Embryonic facial prominence (tissue), 1 donor: ENCODE measurements at regions not wholly inside any gene's neighbourhood (a gene's known extent, or its start where the extent isn't known, plus 50 kb on each side); places are given as distances from the start of the nearest gene placed in this dataset.

Source experiments
- DNase-seq: peaks from one replicate; pipeline ENCODE4 v3.0.0-alpha.2; 2016; ENCODE audit errors: extremely low spot score

GRCh38 chr15:94177112-94177511 is 54.2 kb upstream of the MCTP2 start:
- DNase-seq = no peak

- no peak for DNase-seq
Measured at GRCh38 chr15:94175420-94175819, 55.9 kb upstream of the MCTP2 start.

GRCh38 chr15:94174399-94174802 is 57.0 kb upstream of the MCTP2 start:
- no peak for DNase-seq

- DNase-seq = no peak
Measured at GRCh38 chr15:94168250-94168649, 63.1 kb upstream of the MCTP2 start.

GRCh38 chr15:94164971-94165370 is 66.4 kb upstream of the MCTP2 start:
- DNase-seq = no peak

- DNase-seq = no peak
Measured at GRCh38 chr15:94164202-94164807, 67.1 kb upstream of the MCTP2 start.

GRCh38 chr15:94162939-94163338 is 68.4 kb upstream of the MCTP2 start:
- DNase-seq = no peak

- DNase-seq = no peak
Measured at GRCh38 chr15:94154255-94154654, 77.1 kb upstream of the MCTP2 start.

- DNase-seq = no peak
Measured at GRCh38 chr15:94145046-94145445, 86.3 kb upstream of the MCTP2 start.

- DNase-seq = no peak
Measured at GRCh38 chr15:94141802-94142201, 89.6 kb upstream of the MCTP2 start.

GRCh38 chr15:94135486-94136147 is 95.7 kb upstream of the MCTP2 start:
- no peak for DNase-seq

GRCh38 chr15:94131875-94132274 is 99.5 kb upstream of the MCTP2 start:
- no peak for DNase-seq

- no peak for DNase-seq
Measured at GRCh38 chr15:94130504-94130903, 100.9 kb upstream of the MCTP2 start.

- no peak for DNase-seq
Measured at GRCh38 chr15:94127006-94127405, 104.4 kb upstream of the MCTP2 start.

- DNase-seq = no peak
Measured at GRCh38 chr15:94125698-94126097, 105.7 kb upstream of the MCTP2 start.

- no peak for DNase-seq
Measured at GRCh38 chr15:94125156-94125555, 106.2 kb upstream of the MCTP2 start.

GRCh38 chr15:94122516-94122915 is 108.8 kb upstream of the MCTP2 start:
- no peak for DNase-seq

GRCh38 chr15:94119923-94120775 is 111.2 kb upstream of the MCTP2 start:
- DNase-seq = peak; percentile 85

GRCh38 chr15:94119298-94119811 is 112.0 kb upstream of the MCTP2 start:
- no peak for DNase-seq

- no peak for DNase-seq
Measured at GRCh38 chr15:94110476-94111130, 120.8 kb upstream of the MCTP2 start.

GRCh38 chr15:94107652-94108051 is 123.7 kb upstream of the MCTP2 start:
- DNase-seq = no peak

GRCh38 chr15:94105760-94106159 is 125.6 kb upstream of the MCTP2 start:
- no peak for DNase-seq
